ENCODE measurements at regions not wholly inside any gene's neighbourhood (a gene's known extent, or its start where the extent isn't known, plus 50 kb on each side); places are given as distances from the start of the nearest gene placed in this dataset.

- no peak for TF ChIP-seq CTCF (IDR thresholded peaks at IDR 0.05; ENCODE audit: insufficient read depth, low read depth, low read length, missing control alignments)
- H3K4me3 ChIP-seq (ENCODE audit: low read length): no peak overlapping the region
- DNase-seq (ENCODE audit: low read depth): no peak
These were observed 70.6 kb upstream of the SEPTIN5 start for GRCh38 chr22:19643448-19644313.

- no peak for TF ChIP-seq CTCF (IDR thresholded peaks at IDR 0.05; ENCODE audit: insufficient read depth, low read depth, low read length, missing control alignments)
- H3K4me3 ChIP-seq (ENCODE audit: low read length): no peak overlapping the region
- DNase-seq (ENCODE audit: low read depth): no peak
These were observed 69.7 kb upstream of the SEPTIN5 start for GRCh38 chr22:19644314-19645223.

- no peak for DNase-seq (ENCODE audit: low read depth)
- no peak for TF ChIP-seq CTCF (IDR thresholded peaks at IDR 0.05; ENCODE audit: insufficient read depth, low read depth, low read length, missing control alignments)
- no peak overlapping the region for H3K4me3 ChIP-seq (ENCODE audit: low read length)
These were observed 68.9 kb upstream of the SEPTIN5 start for GRCh38 chr22:19645391-19645790.

- no peak for DNase-seq (ENCODE audit: low read depth)
- TF ChIP-seq CTCF (IDR thresholded peaks at IDR 0.05; ENCODE audit: insufficient read depth, low read depth, low read length, missing control alignments): no peak
- no peak overlapping the region for H3K4me3 ChIP-seq (ENCODE audit: low read length)
These were observed 68.4 kb upstream of the SEPTIN5 start for GRCh38 chr22:19645905-19646304.

GRCh38 chr22:19646383-19646782 is 67.9 kb upstream of the SEPTIN5 start:
- DNase-seq (ENCODE audit: low read depth): no peak
- no peak for TF ChIP-seq CTCF (IDR thresholded peaks at IDR 0.05; ENCODE audit: insufficient read depth, low read depth, low read length, missing control alignments)
- H3K4me3 ChIP-seq (ENCODE audit: low read length): no peak overlapping the region

GRCh38 chr22:19648419-19648929 is 65.8 kb upstream of the SEPTIN5 start:
- H3K4me3 ChIP-seq (ENCODE audit: low read length): no peak overlapping the region
- DNase-seq (ENCODE audit: low read depth): no peak
- TF ChIP-seq CTCF (IDR thresholded peaks at IDR 0.05; ENCODE audit: insufficient read depth, low read depth, low read length, missing control alignments): no peak
